GM18498 (cell line): ENCODE measurements at regions not wholly inside any gene's neighbourhood (a gene's known extent, or its start where the extent isn't known, plus 50 kb on each side); places are given as distances from the start of the nearest gene placed in this dataset.

ENCODE experiments used
- ATAC-seq: cut with Tn5 transposase; IDR thresholded peaks from one replicate; pipeline ENCODE4 v1.9.1; 2021; ENCODE audit warnings: mild to moderate bottlenecking, moderate library complexity; ENCODE audit not compliant: unreplicated experiment

DNA sequence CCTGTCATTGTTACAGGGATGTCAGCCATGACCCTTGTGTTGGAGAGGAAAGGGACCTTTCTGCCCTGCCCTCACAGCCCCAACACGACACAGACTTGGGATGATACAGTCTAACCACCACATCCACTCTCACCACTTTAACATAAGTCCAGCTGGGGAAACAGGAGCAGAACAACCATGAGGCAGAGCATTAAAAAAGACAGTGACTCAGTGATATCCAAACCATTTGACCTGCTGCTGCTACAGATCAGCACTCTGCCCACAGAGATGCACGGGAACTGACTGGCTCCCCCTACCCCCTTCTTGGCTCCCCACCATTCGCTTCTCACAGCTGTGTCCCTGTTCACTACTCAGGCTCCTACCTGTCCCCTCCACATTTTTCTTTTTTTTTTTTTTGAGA lies 458.6 kb downstream of the ZNF608 start:
- no peak for ATAC-seq

DNA sequence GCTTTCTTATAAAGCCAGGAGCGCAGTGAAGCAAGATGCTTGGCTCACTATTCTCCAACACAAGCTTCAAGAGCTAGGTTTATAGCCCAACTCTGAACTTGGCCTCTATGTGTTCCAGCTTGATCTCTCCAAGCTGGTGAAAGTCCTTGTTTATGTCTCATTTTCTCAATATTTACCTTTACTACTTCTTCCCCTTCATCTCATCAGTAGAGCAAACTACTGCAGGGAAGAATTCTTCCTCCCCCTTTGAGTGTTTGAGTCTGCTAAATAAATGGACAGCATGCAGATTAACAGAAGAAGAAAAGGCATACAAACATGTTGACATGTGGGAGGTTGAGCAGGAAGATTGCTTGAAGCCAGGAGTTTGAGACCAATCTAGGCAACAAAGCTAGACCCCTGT lies 460.7 kb downstream of the ZNF608 start:
- ATAC-seq = no peak

- no peak for ATAC-seq
These were observed 461.4 kb downstream of the ZNF608 start for GRCh38 chr5:124285071-124285470.

DNA sequence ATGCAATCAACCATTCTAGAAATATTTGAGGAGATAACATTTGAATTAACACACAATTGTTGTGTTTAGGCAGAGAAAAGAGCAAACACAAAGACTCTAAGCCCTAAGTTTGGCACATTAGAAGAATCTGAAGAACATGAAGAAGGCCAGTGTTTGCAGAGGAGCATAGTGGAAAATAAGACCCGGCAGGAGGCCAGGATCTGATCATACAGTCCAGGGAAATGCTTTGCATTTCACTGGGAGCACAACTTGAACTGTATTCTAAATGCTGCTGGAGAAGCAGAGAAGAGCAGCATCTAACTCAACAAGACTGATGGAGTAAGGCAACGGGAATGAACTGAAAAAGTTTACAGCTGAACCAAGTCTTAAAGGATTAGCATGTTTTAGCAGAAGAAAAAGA lies 463.4 kb downstream of the ZNF608 start:
- ATAC-seq = no peak

DNA sequence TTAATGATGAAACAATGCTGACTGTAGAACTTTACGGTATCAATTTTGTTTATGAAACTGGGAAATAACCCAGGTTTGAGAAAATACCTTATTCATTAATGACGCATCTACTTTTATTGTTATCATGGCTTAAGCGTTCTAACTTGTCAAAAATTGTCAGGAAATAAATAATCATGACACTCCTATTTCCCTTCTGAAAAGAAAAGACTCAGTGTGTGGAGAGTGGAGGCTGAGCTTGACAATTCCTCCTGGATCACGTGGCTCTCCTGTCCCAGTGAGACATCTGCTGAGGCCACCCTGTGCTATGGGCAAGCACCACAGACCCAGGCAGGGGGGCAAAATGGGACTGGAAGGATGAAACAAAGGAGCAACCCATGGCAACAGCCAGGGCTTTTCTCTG lies 466.4 kb downstream of the ZNF608 start:
- no peak for ATAC-seq

DNA sequence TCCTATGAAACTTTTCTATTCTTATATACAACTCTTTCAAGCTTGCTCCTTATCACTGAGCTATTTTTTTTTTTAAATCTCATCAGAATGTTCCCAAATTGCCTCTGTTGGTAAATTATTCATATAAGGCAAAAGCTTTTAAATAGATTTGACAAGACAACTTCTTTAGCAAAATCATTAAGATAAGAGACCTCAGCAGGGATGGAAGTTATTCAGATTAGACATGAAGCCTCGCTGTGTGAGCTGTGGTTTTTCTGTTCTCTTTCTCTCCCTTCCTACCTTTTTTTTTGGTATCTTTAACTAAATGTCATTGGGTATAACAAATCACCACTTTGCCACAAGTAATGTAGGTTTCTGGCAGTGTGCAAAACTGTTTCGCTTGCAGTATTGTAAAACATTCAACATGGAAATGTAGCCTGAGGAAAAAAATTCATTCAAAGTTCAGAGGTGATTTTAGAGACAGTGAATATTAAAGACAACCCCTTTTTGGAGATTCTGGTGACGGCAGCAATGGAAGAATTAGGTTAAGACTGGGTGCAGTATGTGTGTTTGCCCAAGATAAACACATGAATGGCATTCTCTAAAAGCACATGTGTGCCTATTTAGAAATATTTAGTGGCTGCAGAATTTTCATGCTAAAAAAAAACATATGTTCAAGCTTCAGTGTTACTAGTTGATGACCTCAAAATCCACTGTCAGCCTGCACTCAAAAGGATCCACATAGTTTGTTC lies 467.1 kb downstream of the ZNF608 start:
- no peak for ATAC-seq

GRCh38 chr5:124278636-124279035 lies 467.8 kb downstream of the ZNF608 start:
- ATAC-seq = no peak

GRCh38 chr5:124277767-124278545 lies 468.5 kb downstream of the ZNF608 start:
- no peak for ATAC-seq

DNA sequence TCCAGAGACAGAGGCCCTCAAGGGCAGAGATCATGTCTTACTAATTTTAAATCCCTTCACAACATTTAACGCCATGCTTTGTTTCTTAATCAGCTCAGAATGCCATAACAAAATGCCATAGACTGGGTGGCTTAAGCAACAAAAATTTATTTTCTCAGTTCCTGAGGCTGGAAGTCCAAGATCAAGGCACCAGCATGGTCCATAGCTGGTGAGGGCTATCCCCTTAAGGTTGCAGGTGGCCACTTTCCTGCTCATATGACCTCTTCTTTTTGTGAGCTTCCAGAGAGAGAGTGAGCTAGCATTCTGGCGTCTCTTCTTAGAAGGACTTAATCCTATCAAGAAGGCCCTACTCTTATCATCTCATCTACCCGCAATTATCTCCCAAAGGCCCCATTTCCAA lies 470.3 kb downstream of the ZNF608 start:
- no peak for ATAC-seq

- ATAC-seq = no peak
These were observed 471.5 kb downstream of the ZNF608 start for GRCh38 chr5:124274949-124275348.

GRCh38 chr5:124264499-124264898 lies 481.9 kb downstream of the ZNF608 start:
- no peak for ATAC-seq

GRCh38 chr5:124263680-124264491 lies 482.6 kb downstream of the ZNF608 start:
- no peak for ATAC-seq

GRCh38 chr5:124262991-124263571 lies 483.4 kb downstream of the ZNF608 start:
- ATAC-seq = no peak

GRCh38 chr5:124262470-124262869 lies 484.0 kb downstream of the ZNF608 start:
- ATAC-seq = no peak

- no peak for ATAC-seq
These were observed 484.6 kb downstream of the ZNF608 start for GRCh38 chr5:124261848-124262247.

DNA sequence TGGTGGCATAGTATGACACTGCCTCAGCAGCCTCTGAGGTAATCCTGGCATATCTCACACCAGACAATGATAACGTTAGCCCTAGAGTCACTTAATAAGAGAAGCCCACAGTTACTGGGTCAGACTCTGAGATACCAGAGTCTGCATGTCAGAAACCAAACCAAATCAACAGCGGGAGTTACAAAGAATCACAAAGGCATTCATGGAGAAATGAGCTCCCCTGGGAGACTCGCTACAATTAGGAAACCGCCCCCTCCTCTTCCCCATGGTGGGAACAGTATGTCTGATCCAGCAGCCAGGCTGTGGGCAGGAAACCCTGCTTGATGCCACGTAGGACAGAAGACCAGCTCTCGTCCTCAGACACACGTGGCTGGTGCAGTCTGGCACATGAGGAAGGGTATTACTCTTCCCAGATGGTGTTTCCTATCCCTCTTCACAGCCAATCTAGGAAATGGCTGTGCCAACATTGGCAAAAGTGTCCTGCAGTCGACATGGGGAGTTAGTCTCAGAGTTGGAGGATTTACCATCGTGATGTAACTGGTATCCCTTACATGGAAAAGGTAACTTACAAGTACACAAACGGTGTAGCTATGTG lies 485.4 kb downstream of the ZNF608 start:
- no peak for ATAC-seq

DNA sequence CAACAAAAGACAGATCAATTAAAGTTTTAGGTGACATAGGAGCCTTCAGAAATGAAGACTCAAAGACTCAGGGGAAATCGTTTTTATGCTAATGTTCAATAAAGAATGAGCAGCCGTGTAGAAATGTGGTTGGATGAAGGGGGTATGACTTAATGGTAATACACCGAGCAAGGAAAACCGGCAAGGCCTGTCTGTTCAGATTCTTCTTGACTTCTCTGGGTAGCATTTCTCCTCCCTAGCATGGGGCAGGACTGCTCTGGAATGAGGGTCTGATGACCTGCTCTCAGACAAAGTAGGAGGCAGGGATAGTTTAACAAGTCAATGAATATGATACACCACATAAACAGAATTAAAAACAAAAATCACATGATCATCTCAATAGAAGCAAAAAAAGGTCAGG lies 487.4 kb downstream of the ZNF608 start:
- ATAC-seq = no peak

DNA sequence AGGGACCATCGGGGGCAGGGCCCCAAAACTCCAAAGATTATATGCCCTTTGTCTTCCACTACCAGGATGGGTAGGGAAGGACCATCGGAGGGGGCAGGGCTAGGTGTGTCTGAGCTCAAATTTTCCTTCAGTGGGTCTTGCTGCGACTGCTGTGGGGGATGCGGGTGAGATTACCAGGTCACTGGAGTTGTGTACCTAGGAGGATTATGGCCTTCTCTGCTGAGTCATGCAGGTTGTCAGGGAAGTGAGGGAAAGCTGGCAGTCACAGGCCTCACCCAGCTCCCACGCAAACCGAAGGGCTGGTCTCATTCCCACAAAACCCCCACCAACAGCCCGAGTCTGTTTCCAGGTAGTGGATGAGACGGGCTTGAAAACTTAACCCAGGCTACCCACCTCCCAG lies 489.4 kb downstream of the ZNF608 start:
- ATAC-seq = no peak

- no peak for ATAC-seq
These were observed 493.1 kb downstream of the ZNF608 start for GRCh38 chr5:124253203-124253810.

DNA sequence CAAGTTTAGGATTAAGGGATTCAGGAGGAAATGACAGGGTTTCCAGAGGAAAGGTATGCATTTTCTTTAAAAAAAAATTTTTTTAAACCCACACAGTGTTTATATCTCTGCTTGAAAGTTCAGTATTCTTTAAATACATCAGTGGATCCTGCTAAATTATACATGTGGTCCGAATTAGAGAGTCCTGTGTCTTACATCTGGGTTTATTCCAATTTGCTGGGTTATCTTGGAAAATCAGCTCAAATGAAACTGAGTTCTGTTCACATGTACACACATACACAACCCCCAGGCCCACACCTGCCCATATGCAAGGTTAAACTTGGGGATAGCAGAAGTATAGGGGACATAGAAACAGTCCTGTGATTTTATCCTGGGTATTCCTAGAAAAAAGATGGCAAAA lies 493.7 kb downstream of the ZNF608 start:
- ATAC-seq = no peak
